Skeletal muscle tissue (tissue), 3 donors: ENCODE measurements at regions not wholly inside any gene's neighbourhood (a gene's known extent, or its start where the extent isn't known, plus 50 kb on each side); places are given as distances from the start of the nearest gene placed in this dataset.
"Not testable (repeated sequence)": the region's sequence is repeated elsewhere in the genome, so short reads cannot be mapped to it uniquely, and the experiment has no call there.

ENCODE experiments used
- H3K27ac ChIP-seq: one replicate; pipeline ENCODE4 v1.7.0; 2013; ENCODE audit warnings: mild to moderate bottlenecking, low read depth, low read length, inconsistent platforms
- H3K27me3 ChIP-seq, 3 donors: one replicate each; pipeline ENCODE4 v1.7.0; 2013; ENCODE audit warnings: low read length in 3 of 3; ENCODE audit not compliant: control insufficient read depth in 3 of 3, insufficient read depth in 3 of 3
- H3K36me3 ChIP-seq, 3 donors: one replicate each; pipeline ENCODE4 v1.7.0; 2013; ENCODE audit warnings: low read length in 3 of 3; ENCODE audit not compliant: control insufficient read depth in 3 of 3, insufficient read depth in 3 of 3
- H3K4me1 ChIP-seq, 3 donors: one replicate each; pipeline ENCODE4 v1.7.0; 2013; ENCODE audit warnings: low read length in 3 of 3, mild to moderate bottlenecking in 3 of 3; ENCODE audit not compliant: control insufficient read depth in 3 of 3, insufficient read depth in 3 of 3
- H3K4me3 ChIP-seq, 3 donors: one replicate each; pipeline ENCODE4 v1.7.0; 2013; ENCODE audit warnings: low read length in 3 of 3
- H3K9ac ChIP-seq, 3 donors: one replicate each; pipeline ENCODE4 v1.7.0; 2013; ENCODE audit warnings: low read length in 3 of 3, mild to moderate bottlenecking in 3 of 3, moderate library complexity in 2 of 3, low read depth in 1 of 3
- H3K9me3 ChIP-seq, 3 donors: one replicate each; pipeline ENCODE4 v1.7.0; 2013; ENCODE audit warnings: low read length in 3 of 3; ENCODE audit not compliant: control insufficient read depth in 3 of 3
- donor health status: Osteomylitis.

DNA sequence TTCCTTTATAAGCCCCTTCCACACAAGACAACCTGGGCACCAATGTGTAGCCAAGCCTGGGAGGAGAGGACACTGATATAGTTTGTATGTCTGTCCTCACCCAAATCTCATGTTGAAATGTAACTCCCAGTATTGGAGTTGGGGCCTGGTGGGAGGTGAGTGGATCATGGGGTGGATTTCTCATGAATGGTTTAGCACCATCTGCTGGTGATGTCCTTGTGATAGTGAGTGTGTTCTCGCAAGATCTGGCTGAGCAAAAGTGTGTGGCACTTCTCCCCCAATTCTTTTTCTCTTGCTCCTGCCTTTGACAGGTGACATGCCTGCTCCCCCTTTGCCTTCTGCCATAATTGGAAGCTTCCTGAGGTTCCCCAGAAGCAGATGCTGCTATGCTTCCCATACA, 135.8 kb downstream of the USP31 start:
- Histone ChIP-seq H3K27ac (no peak overlapping the region), H3K4me1 (no peaks in the 10 kb centered on the region), H3K27me3 (peaks cover 0 to 2% (median 0%) of the 10 kb centered on the region in 3 donors), H3K9me3 (no peaks in the 10 kb centered on the region), H3K4me3 (no peak overlapping the region), H3K9ac (no peak overlapping the region), H3K36me3 (no peaks in the 10 kb centered on the region)

DNA sequence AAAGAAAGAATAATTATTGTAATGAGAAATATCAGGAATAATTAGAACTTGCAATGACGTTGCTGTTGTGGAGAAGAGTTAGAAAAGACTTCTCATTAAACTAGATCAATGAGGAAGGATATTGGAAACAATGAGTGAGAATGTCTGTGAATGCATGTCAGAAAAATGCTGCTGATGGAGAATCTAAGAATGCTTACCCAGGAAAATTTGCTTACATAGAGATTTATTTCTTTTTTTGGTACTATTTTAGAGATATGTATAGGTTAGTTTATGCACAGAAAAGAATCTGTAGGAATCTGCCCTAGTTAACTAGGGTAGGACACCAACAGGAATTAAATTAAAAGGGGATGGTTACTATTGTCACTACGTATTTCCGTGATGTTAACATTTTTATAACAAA, 140.2 kb downstream of the USP31 start:
- H3K4me3 ChIP-seq: no peak overlapping the region
- H3K27me3 ChIP-seq: peaks cover 0 to 3% (median 0%) of the 10 kb centered on the region in 3 donors
- H3K27ac ChIP-seq: no peak overlapping the region
- H3K36me3 ChIP-seq: no peaks in the 10 kb centered on the region
- H3K4me1 ChIP-seq: no peaks in the 10 kb centered on the region
- H3K9ac ChIP-seq: no peak overlapping the region
- no peaks in the 10 kb centered on the region for H3K9me3 ChIP-seq

DNA sequence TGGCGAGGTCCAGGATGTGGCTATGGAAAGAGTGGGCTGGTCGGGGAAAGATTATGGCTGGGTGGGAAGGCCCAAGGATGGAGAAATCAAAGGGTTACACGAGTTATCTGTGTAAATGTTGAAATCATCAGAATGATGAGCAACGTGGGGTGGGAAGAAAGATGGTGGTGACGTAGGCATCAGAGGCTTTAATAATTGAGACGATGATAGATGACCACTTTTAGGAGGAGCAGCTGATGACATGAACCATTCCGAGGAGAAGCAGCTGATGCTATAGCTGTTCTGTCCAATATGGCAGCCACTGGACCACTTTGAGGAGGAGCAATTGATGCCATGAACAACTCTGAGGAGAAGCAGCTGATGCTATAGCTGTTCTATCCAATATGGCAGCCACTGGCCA, 141.2 kb downstream of the USP31 start:
- Histone ChIP-seq H3K9ac (no peak overlapping the region), H3K4me3 (no peak overlapping the region), H3K27me3 (peaks cover 0 to 5% (median 0%) of the 10 kb centered on the region in 3 donors), H3K9me3 (no peaks in the 10 kb centered on the region), H3K36me3 (no peaks in the 10 kb centered on the region), H3K4me1 (no peaks in the 10 kb centered on the region), H3K27ac (no peak overlapping the region)

DNA sequence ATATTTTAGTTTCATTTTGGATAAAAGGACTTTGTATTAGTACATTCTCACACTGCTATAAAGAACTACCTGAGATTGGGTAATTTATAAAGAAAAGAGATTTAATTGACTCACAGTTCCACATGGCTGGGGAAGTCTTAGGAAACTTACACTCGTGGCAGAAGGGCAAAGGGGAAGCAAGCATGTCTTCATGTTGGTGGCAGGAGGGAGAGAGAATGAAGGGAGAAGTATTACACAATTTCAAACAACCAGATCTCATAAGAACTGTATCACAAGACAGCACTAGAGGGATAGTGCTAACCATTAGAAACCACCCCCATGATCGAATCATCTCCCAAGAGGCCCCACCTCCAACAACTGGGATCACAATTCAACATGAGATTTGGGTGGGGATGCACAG, 142.9 kb downstream of the USP31 start:
- Histone ChIP-seq H3K9ac (no peak overlapping the region), H3K36me3 (no peaks in the 10 kb centered on the region), H3K4me1 (no peaks in the 10 kb centered on the region), H3K27ac (no peak overlapping the region), H3K27me3 (peaks cover 0 to 5% (median 0%) of the 10 kb centered on the region in 3 donors), H3K9me3 (no peaks in the 10 kb centered on the region), H3K4me3 (no peak overlapping the region)

DNA sequence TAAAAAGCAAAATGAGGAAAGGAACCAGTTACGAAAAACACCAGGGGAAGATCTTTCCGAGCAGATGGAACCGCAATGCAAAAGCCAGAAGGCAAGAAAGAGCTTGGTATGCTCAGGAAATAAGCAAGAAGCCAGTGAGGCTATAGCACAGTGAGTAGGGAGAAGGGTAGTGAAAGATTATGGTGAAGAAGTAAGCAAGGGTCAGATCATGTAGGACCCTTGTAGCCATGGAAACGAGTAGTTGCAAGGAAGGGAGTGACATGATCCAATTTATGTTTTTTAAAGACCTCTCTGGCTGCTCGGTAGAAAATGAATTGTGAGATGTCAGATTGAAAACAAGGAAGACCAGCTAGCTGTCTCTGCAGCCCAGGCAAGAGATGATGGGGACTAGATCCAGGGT, 143.3 kb downstream of the USP31 start:
- H3K4me1 ChIP-seq: no peaks in the 10 kb centered on the region

DNA sequence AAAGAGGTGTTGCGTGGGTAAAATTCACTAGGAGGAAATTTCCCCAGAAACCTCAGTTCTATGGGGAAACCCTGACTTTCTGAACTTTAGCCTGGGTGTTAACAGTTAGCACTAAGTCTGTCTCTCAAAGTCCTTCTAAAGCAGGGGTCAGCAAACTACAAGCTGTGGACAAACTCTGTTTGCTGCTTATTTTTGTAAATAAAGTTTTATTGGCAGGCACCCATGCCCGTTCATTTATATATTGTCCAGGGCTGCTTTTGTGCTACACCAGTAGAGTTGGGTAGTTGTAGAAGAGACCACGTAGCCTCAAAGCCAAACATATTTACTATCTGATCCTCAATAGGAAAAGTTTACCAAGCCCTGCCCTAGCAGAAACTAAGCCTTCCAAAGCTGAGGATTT, 159.7 kb downstream of the USP31 start:
- no peak overlapping the region for H3K4me3 ChIP-seq
- H3K27me3 ChIP-seq: peaks cover 0 to 11% (median 10%) of the 10 kb centered on the region in 3 donors
- no peak overlapping the region for H3K27ac ChIP-seq
- H3K36me3 ChIP-seq: no peaks in the 10 kb centered on the region
- peaks cover 0 to 2% (median 0%) of the 10 kb centered on the region in 3 donors for H3K9me3 ChIP-seq
- no peaks in the 10 kb centered on the region for H3K4me1 ChIP-seq
- no peak overlapping the region for H3K9ac ChIP-seq

More for the DNA sequence above, 143.3 kb downstream of the USP31 start:
- H3K4me3 ChIP-seq: no peak overlapping the region
- no peak overlapping the region for H3K9ac ChIP-seq
- H3K27me3 ChIP-seq: peaks cover 0 to 7% (median 0%) of the 10 kb centered on the region in 3 donors
- H3K9me3 ChIP-seq: no peaks in the 10 kb centered on the region
- no peak overlapping the region for H3K27ac ChIP-seq
- no peaks in the 10 kb centered on the region for H3K36me3 ChIP-seq

DNA sequence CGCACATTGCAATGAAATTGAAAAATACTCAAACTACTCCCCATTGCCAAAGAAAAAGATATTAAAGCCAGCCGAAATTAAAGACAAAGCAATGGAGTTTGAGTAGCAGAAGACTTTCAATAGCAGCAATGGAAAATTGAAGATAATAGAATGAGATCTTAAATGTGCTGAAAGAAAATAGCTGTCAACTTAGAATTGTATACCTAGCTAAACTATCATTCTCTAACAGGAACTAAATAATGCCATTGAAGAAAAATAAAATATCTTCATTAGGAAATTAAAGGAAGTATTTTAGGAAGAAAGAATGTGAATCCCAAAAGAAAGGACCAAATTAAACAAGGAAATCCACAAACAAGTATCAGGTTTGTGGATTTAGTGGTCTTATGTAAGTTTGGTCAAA, 165.6 kb downstream of the USP31 start:
- H3K9me3 ChIP-seq: peaks cover 2 to 8% (median 7%) of the 10 kb centered on the region in 3 donors
- no peaks in the 10 kb centered on the region for H3K36me3 ChIP-seq
- H3K4me1 ChIP-seq: no peaks in the 10 kb centered on the region
- no peak overlapping the region for H3K4me3 ChIP-seq
- no peak overlapping the region for H3K27ac ChIP-seq
- no peak overlapping the region for H3K9ac ChIP-seq
- peaks cover 0 to 2% (median 0%) of the 10 kb centered on the region in 3 donors for H3K27me3 ChIP-seq

DNA sequence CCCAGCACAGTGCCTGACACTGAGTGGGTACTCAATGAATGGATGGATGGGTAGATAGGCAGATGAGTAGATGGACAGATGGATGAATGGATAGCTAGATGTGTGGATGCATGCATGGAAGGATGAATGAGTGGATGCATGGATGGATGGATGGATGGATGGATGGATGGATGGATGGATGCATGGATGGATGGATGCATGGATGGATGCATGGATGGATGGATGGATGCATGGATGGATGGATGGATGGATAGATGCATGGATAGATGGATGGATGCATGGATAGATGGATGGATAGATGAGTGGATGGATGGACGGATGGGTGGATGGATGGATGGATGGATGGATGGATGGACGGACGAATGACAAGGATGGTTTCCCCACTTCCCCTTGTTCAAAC, 166.6 kb downstream of the HS3ST2 start:
- not testable (repeated sequence) for H3K4me1 ChIP-seq, H3K36me3 ChIP-seq, H3K9me3 ChIP-seq, H3K27me3 ChIP-seq, H3K4me3 ChIP-seq, H3K27ac ChIP-seq, H3K9ac ChIP-seq

DNA sequence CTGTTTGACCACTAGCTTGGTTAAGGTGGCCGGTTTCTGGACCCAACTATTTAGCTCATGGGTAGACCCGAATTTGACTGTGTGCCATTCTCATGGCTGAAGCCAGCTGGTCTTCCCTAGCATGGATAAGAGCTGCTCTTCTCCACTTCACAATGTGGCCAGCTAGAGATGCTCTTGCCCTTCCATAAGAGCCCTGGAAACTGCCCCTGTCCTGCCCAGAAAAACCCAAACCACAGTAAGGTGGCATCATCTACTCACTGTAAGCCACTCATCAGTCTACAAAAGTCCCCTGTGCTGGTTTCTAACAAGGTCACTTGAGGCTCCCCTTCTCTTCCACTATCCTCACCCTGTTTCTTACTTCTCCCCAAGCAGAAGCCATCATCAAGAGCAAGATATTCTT, 165.1 kb downstream of the HS3ST2 start:
- Histone ChIP-seq H3K27ac (no peak overlapping the region), H3K36me3 (no peaks in the 10 kb centered on the region), H3K9me3 (peaks cover 2 to 6% (median 4%) of the 10 kb centered on the region in 3 donors), H3K4me1 (no peaks in the 10 kb centered on the region), H3K9ac (no peak overlapping the region), H3K4me3 (no peak overlapping the region), H3K27me3 (peaks cover 0 to 2% (median 0%) of the 10 kb centered on the region in 3 donors)

DNA sequence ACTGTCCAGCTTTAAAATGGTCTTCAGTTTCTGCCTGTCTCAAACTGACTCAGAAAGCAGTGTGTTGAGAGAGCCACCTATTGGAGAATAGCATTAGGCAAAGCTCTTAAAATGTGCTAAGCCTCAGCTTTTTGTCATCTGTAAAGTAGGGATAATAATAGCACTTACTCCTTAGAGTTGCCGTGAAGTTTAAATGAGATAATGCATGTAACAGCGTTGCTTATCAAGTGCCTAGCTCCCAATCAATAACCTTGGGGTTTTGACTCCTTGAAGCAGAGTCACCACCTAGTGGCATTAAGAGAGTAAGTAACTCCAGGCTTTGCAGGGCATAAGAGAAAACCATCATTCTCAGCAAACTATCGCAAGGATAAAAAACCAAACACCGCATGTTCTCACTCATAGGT, 163.3 kb downstream of the HS3ST2 start:
- peaks cover 0 to 2% (median 0%) of the 10 kb centered on the region in 3 donors for H3K27me3 ChIP-seq

DNA sequence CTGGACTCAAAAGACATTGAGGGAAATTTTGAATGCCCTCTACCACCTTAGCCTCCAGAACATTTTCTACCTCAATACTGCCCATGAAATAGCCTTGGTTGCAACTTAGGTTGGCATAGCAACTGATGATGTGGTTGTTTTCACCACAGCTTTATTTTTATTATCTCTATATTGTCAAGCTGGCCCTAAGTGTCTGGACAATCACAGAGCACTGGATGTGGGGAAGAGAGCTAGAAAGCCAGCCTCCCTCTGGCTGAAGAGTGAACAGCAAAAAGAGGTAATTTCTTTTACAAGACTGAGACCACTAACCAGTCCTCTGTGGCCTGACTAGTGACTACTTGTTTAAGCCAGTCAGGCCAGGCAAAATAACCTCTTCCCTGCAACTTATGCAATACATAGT, 159.6 kb downstream of the HS3ST2 start:
- H3K27me3 ChIP-seq: no peaks in the 10 kb centered on the region
- H3K27ac ChIP-seq: no peak overlapping the region
- H3K9me3 ChIP-seq: no peaks in the 10 kb centered on the region
- H3K4me3 ChIP-seq: no peak overlapping the region
- no peak overlapping the region for H3K9ac ChIP-seq
- no peaks in the 10 kb centered on the region for H3K36me3 ChIP-seq
- peaks cover 24 to 28% (median 24%) of the 10 kb centered on the region in 3 donors for H3K4me1 ChIP-seq

More for the DNA sequence above, 163.3 kb downstream of the HS3ST2 start:
- Histone ChIP-seq H3K27ac (no peak overlapping the region), H3K9me3 (no peaks in the 10 kb centered on the region), H3K36me3 (no peaks in the 10 kb centered on the region), H3K9ac (no peak overlapping the region), H3K4me3 (no peak overlapping the region), H3K4me1 (no peaks in the 10 kb centered on the region)
